ENCODE measurements at regions not wholly inside any gene's neighbourhood (a gene's known extent, or its start where the extent isn't known, plus 50 kb on each side); places are given as distances from the start of the nearest gene placed in this dataset.

DNA sequence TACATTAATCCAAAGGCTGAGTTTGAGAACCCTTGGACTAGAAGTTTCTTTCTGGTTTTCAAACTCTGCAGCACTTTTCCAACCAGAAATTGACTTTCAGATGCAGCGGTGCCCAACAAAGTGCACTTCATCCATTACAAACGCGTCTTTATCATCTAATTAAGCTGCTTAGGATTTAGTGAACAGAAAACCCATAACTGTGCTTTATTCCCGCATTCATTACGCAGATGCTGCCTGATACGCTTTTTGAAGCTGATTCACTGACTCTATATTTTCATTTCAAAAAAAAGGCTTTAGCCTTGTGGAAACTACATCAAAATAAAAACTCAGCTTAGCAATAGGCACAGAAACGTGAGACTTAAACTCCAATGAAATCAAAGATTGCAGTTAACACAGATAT, 69.8 kb upstream of the CTXND1 start:
- TF ChIP-seq, protein P1, sequence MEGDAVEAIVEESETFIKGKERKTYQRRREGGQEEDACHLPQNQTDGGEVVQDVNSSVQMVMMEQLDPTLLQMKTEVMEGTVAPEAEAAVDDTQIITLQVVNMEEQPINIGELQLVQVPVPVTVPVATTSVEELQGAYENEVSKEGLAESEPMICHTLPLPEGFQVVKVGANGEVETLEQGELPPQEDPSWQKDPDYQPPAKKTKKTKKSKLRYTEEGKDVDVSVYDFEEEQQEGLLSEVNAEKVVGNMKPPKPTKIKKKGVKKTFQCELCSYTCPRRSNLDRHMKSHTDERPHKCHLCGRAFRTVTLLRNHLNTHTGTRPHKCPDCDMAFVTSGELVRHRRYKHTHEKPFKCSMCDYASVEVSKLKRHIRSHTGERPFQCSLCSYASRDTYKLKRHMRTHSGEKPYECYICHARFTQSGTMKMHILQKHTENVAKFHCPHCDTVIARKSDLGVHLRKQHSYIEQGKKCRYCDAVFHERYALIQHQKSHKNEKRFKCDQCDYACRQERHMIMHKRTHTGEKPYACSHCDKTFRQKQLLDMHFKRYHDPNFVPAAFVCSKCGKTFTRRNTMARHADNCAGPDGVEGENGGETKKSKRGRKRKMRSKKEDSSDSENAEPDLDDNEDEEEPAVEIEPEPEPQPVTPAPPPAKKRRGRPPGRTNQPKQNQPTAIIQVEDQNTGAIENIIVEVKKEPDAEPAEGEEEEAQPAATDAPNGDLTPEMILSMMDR (IDR thresholded peaks at IDR 0.05; ENCODE audit: insufficient read depth, low read length): no peak
- TF ChIP-seq, protein P2, sequence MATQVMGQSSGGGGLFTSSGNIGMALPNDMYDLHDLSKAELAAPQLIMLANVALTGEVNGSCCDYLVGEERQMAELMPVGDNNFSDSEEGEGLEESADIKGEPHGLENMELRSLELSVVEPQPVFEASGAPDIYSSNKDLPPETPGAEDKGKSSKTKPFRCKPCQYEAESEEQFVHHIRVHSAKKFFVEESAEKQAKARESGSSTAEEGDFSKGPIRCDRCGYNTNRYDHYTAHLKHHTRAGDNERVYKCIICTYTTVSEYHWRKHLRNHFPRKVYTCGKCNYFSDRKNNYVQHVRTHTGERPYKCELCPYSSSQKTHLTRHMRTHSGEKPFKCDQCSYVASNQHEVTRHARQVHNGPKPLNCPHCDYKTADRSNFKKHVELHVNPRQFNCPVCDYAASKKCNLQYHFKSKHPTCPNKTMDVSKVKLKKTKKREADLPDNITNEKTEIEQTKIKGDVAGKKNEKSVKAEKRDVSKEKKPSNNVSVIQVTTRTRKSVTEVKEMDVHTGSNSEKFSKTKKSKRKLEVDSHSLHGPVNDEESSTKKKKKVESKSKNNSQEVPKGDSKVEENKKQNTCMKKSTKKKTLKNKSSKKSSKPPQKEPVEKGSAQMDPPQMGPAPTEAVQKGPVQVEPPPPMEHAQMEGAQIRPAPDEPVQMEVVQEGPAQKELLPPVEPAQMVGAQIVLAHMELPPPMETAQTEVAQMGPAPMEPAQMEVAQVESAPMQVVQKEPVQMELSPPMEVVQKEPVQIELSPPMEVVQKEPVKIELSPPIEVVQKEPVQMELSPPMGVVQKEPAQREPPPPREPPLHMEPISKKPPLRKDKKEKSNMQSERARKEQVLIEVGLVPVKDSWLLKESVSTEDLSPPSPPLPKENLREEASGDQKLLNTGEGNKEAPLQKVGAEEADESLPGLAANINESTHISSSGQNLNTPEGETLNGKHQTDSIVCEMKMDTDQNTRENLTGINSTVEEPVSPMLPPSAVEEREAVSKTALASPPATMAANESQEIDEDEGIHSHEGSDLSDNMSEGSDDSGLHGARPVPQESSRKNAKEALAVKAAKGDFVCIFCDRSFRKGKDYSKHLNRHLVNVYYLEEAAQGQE (IDR thresholded peaks at IDR 0.05; ENCODE audit: insufficient replicate concordance, low read depth): no peak
- TF ChIP-seq POLR2AphosphoS5 (IDR thresholded peaks at IDR 0.05; ENCODE audit: low read depth) (no peak), GABPA (IDR thresholded peaks at IDR 0.05; ENCODE audit: low read depth) (no peak)

Data from HL-60 (cell line).